HFF-Myc (cell line): ENCODE measurements at regions not wholly inside any gene's neighbourhood (a gene's known extent, or its start where the extent isn't known, plus 50 kb on each side); places are given as distances from the start of the nearest gene placed in this dataset.

ENCODE experiments used
- DNase-seq: peaks from one replicate; pipeline ENCODE4 v3.0.0-alpha.2; 2011; ENCODE audit warnings: low read depth; ENCODE audit errors: extremely low read depth
- H3K4me3 ChIP-seq: replicated peaks from 2 replicates; pipeline ENCODE4 v1.5.1; 2011; ENCODE audit warnings: low read depth, mild to moderate bottlenecking, control low read depth, low read length
- TF ChIP-seq, protein P1 (sequence below): IDR thresholded peaks from 2 replicates; pipeline ENCODE4 v1.5.1; 2012; ENCODE audit warnings: mild to moderate bottlenecking, low read depth, low read length, control low read depth; ENCODE audit errors: missing control alignments

GRCh38 chr13:106232681-106233080, 302.8 kb downstream of the EFNB2 start:
- H3K4me3 ChIP-seq = no peak overlapping the region
- TF ChIP-seq, protein P1, sequence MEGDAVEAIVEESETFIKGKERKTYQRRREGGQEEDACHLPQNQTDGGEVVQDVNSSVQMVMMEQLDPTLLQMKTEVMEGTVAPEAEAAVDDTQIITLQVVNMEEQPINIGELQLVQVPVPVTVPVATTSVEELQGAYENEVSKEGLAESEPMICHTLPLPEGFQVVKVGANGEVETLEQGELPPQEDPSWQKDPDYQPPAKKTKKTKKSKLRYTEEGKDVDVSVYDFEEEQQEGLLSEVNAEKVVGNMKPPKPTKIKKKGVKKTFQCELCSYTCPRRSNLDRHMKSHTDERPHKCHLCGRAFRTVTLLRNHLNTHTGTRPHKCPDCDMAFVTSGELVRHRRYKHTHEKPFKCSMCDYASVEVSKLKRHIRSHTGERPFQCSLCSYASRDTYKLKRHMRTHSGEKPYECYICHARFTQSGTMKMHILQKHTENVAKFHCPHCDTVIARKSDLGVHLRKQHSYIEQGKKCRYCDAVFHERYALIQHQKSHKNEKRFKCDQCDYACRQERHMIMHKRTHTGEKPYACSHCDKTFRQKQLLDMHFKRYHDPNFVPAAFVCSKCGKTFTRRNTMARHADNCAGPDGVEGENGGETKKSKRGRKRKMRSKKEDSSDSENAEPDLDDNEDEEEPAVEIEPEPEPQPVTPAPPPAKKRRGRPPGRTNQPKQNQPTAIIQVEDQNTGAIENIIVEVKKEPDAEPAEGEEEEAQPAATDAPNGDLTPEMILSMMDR = no peak
- DNase-seq = no peak

DNA sequence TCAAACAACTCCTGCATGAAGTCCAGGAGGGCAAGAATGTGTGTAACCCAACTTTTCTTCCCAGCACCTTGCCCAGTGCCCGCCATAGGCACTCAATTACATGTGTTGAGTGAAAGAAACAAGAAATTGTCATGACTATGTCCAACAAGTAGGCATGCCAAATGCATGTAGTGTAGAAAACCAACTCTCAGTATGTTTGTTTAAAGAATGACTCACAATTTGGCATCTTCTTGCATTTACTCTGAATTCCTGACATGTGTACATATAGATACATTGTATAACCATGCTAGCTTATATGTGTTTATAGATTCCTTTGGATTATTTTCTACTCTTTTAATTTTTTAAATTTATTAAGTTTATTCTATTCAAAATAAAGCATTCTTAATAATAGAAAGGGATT, 305.0 kb downstream of the EFNB2 start:
- no peak overlapping the region for H3K4me3 ChIP-seq
- no peak for DNase-seq
- TF ChIP-seq, protein P1 = no peak

DNA sequence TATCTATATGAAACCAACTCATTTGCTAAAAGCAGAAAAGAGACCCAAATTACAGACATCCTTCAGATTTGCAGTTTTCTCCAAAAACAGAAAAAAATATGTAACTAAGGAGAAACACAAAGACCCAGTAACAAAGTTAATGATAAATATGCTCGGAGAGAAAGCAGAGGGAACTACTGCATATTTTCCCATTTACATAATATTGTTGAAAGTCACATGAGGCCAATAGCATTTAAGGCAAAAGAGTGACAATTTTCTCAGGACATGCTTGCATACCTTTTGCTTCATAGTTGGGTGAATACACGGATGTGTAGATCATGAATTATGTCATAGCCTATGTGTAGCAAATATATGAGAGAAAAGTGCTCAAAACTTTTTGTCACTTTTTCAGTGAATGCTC, 310.3 kb downstream of the EFNB2 start:
- DNase-seq = no peak
- H3K4me3 ChIP-seq = no peak overlapping the region
- TF ChIP-seq, protein P1 = no peak

DNA sequence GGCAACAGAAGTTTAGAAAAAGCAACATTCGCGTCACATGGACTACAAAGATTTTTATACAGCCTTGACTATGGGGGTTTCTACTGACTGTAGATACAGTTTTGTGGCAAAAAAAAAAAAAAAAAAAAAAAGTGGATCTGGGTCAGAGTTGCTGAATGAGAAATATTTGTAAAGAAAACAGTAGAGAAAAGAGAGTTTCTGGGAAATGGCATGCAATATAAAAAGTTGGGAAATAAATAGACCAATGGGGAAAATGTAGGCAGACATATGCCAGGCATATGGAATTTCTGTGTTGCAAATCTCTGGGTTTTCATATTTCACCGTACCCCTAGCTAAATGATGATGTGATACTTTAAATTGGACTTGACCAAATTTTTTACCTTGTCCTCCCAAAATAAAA, 315.3 kb downstream of the EFNB2 start:
- DNase-seq = no peak
- TF ChIP-seq, protein P1 = no peak
- no peak overlapping the region for H3K4me3 ChIP-seq

DNA sequence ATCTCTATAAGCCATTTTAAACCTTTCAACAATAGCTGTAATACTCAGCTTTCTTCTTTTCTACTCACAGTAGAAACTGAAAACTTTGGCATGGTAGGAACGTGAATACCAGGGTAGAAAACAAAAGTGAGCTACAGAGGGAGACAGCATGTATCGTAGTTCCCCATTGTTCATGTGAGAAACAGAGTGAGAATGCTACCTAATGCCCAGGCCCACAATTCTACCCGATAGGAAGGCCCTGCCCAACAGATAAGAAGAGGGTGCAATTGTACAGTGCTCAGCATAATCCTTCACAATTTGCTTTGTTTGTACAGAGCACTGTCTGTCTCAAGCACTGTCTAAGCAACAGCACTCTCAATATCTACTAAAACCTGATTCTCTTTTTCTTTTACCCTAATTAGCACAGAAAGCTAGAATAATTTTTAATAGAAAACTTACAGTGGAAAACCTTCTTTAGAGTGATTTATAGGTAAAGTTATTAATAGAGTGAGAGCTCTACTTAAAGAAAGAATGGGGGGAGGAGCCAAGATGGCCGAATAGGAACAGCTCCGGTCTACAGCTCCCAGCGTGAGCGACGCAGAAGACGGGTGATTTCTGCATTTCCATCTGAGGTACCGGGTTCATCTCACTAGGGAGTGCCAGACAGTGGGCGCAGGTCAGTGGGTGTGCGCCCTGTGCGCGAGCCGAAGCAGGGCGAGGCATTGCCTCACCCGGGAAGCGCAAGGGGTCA, 322.3 kb downstream of the EFNB2 start:
- no peak for DNase-seq
- TF ChIP-seq, protein P1 = no peak
- no peak overlapping the region for H3K4me3 ChIP-seq

DNA sequence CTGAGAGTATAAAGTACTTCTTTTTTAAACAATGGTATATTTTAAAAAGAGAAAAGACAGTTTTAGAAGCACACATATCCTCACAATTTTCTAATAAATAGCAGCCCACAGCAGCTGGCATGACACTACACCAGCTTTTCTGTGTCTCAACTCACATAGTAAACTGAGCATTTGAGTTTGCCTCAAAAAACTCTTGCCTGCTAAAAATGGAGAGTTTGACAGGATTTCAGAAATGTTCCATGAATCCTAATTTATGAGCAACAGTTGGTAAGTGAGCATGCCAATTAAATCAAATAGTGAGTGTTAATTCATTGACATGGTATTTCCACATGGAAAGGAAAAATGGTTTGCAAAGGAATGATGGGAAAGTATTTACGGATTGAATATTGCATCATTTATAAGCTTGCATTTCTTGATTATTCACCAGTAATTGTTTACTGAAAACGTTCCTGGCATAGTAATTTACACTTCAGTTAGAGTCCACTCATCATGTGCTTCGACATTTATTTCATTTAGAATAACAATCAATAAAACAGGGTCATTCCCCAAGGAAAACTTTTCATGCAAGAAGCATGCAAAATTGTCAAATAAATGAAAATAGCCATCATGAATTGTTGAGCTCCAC, 323.0 kb downstream of the EFNB2 start:
- TF ChIP-seq, protein P1 = no peak
- no peak for DNase-seq
- no peak overlapping the region for H3K4me3 ChIP-seq
